H1 (cell line): ENCODE measurements at regions not wholly inside any gene's neighbourhood (a gene's known extent, or its start where the extent isn't known, plus 50 kb on each side); places are given as distances from the start of the nearest gene placed in this dataset.

Source experiments
- CTCF ChIA-PET: fragments of 300-600 bp; sonication (Branson Sonifier 250); formaldehyde crosslinking; loops from one replicate; lab custom pipeline; 2021; ENCODE audit not compliant: partially characterized antibody; lab: Charles Lee
- POLR2A ChIA-PET: fragments of 300-600 bp; sonication (Branson Sonifier 250); formaldehyde crosslinking; loops from one replicate; lab custom pipeline; 2021; ENCODE audit warnings: inconsistent platforms; ENCODE audit not compliant: partially characterized antibody; lab: Charles Lee
- DNase-seq, 2 experiments: peaks; one replicate each; pipeline versions ENCODE4 v3.0.0 to v3.0.0-alpha.2; 2010 to 2022; ENCODE audit warnings: low spot score in 2 of 2, low read depth in 1 of 2, mixed read lengths in 1 of 2
- FAIRE-seq: peaks from 2 replicates; lab custom pipeline; 2011; peaks lifted over from hg19 to GRCh38; lab: Jason Lieb, UNC
- H2AFZ ChIP-seq: 2 replicates; pipeline ENCODE4 v1.8.1; 2012; ENCODE audit warnings: low read length, inconsistent platforms
- H2AK5ac ChIP-seq: 2 replicates; pipeline ENCODE4 v1.6.1; 2013; ENCODE audit warnings: low read depth, low read length
- H2BK120ac ChIP-seq: replicated peaks from 2 replicates; pipeline ENCODE3; 2013; ENCODE audit warnings: low read depth, low read length, inconsistent platforms
- H2BK12ac ChIP-seq: 2 replicates; pipeline ENCODE4 v1.6.1; 2013; ENCODE audit warnings: low read depth, low read length
- H2BK15ac ChIP-seq: 2 replicates; pipeline ENCODE4 v1.6.1; 2013; ENCODE audit warnings: low read length
- H2BK20ac ChIP-seq: 2 replicates; pipeline ENCODE4 v1.6.1; 2013; ENCODE audit warnings: low read length
- H2BK5ac ChIP-seq: 2 replicates; pipeline ENCODE4 v1.6.1; 2013; ENCODE audit warnings: low read depth, low read length
- H3K14ac ChIP-seq: 2 replicates; pipeline ENCODE4 v1.6.1; 2013; ENCODE audit warnings: inconsistent platforms; ENCODE audit not compliant: insufficient read length
- H3K18ac ChIP-seq: 2 replicates; pipeline ENCODE4 v1.6.1; 2013; ENCODE audit warnings: low read length; ENCODE audit errors: extremely low read depth
- H3K23ac ChIP-seq: 2 replicates; pipeline ENCODE4 v1.6.1; 2013; ENCODE audit warnings: inconsistent platforms; ENCODE audit not compliant: insufficient read length
- H3K23me2 ChIP-seq: 2 replicates; pipeline ENCODE4 v1.6.1; 2013; ENCODE audit warnings: low read depth, low read length
- H3K27ac ChIP-seq: 2 replicates; pipeline ENCODE4 v1.6.1; 2011; ENCODE audit warnings: low read depth, low read length, inconsistent platforms
- H3K27me3 ChIP-seq, 4 experiments: replicated peaks in 1 of 4; 1 replicate in 1 of 4; 2 replicates in 3 of 4; pipeline versions ENCODE4 v1.6.1 to v1.8.1; 2011 to 2013; ENCODE audit warnings: low read length in 3 of 4, mild to moderate bottlenecking in 3 of 4, inconsistent platforms in 2 of 4, mixed read lengths in 2 of 4, moderate library complexity in 1 of 4; ENCODE audit not compliant: control insufficient read depth in 3 of 4, insufficient read depth in 3 of 4; ENCODE audit errors: extremely low read depth in 1 of 4
- H3K36me3 ChIP-seq, 4 experiments: 2 replicates each; pipeline versions ENCODE4 v1.6.1 to v1.8.1; 2011 to 2013; ENCODE audit warnings: mild to moderate bottlenecking in 4 of 4, low read length in 3 of 4, moderate library complexity in 2 of 4, control low read depth in 1 of 4, inconsistent platforms in 1 of 4; ENCODE audit not compliant: insufficient read depth in 4 of 4, control insufficient read depth in 2 of 4
- H3K4ac ChIP-seq: replicated peaks from 2 replicates; pipeline ENCODE3; 2013; ENCODE audit warnings: low read length, low read depth, mixed read lengths, inconsistent platforms; ENCODE audit not compliant: insufficient read length
- H3K4me1 ChIP-seq, 4 experiments: replicated peaks in 1 of 4; 1 replicate in 1 of 4; 2 replicates in 3 of 4; pipeline versions ENCODE4 v1.6.1 to v1.8.1; 2011 to 2013; ENCODE audit warnings: low read length in 3 of 4, inconsistent platforms in 2 of 4, mixed read lengths in 1 of 4; ENCODE audit not compliant: insufficient read depth in 4 of 4, control insufficient read depth in 3 of 4
- H3K4me2 ChIP-seq, 2 experiments: 2 replicates each; pipeline versions ENCODE4 v1.6.1 to v1.8.1; 2011 to 2013; ENCODE audit warnings: low read depth in 2 of 2, low read length in 2 of 2, control low read depth in 1 of 2, inconsistent platforms in 1 of 2, mild to moderate bottlenecking in 1 of 2; ENCODE audit not compliant: insufficient read depth in 1 of 2
- H3K4me3 ChIP-seq, 4 experiments: fragments of 200-600, 300-600 bp in 1 of 4; sonication (generic), shearing (Covaris generic), sonication (Bioruptor Twin) in 1 of 4; 2 replicates each; pipeline versions ENCODE4 v1.5.1 to v1.8.1; 2011 to 2016; ENCODE audit warnings: low read length in 4 of 4, low read depth in 3 of 4, control low read depth in 2 of 4, inconsistent platforms in 2 of 4, mild to moderate bottlenecking in 2 of 4, mixed read lengths in 1 of 4, moderate library complexity in 1 of 4; ENCODE audit not compliant: insufficient read depth in 2 of 4; ENCODE audit errors: extremely low read depth in 1 of 4
- H3K56ac ChIP-seq: replicated peaks from 2 replicates; pipeline ENCODE3; 2013; ENCODE audit warnings: low read depth, mild to moderate bottlenecking, mixed read lengths, low read length, inconsistent platforms; ENCODE audit not compliant: insufficient read length
- H3K79me1 ChIP-seq: 2 replicates; pipeline ENCODE4 v1.6.1; 2013; ENCODE audit warnings: low read depth, low read length, control low read depth
- H3K79me2 ChIP-seq, 2 experiments: 2 replicates each; pipeline versions ENCODE4 v1.6.1 to v1.8.1; 2012 to 2013; ENCODE audit warnings: low read length in 2 of 2, mild to moderate bottlenecking in 2 of 2, inconsistent platforms in 1 of 2; ENCODE audit not compliant: insufficient read depth in 2 of 2, control insufficient read depth in 1 of 2
- H3K9ac ChIP-seq, 4 experiments: replicated peaks in 1 of 4; 1 replicate in 1 of 4; 2 replicates in 3 of 4; pipeline versions ENCODE4 v1.6.1 to v1.8.1; 2011 to 2013; ENCODE audit warnings: low read depth in 3 of 4, low read length in 3 of 4, control low read depth in 2 of 4, mild to moderate bottlenecking in 2 of 4, moderate library complexity in 2 of 4, inconsistent platforms in 1 of 4; ENCODE audit errors: extremely low read depth in 1 of 4
- H3K9me3 ChIP-seq, 2 experiments: 2 replicates each; pipeline versions ENCODE4 v1.6.1 to v1.8.1; 2012 to 2013; ENCODE audit warnings: mild to moderate bottlenecking in 2 of 2, moderate library complexity in 2 of 2, control low read depth in 1 of 2, inconsistent platforms in 1 of 2, low read depth in 1 of 2, low read length in 1 of 2, mixed read lengths in 1 of 2; ENCODE audit not compliant: insufficient read depth in 2 of 2
- H4K20me1 ChIP-seq, 2 experiments: replicated peaks in 1 of 2; 2 replicates each; pipeline versions ENCODE3 to v1.8.1; 2011 to 2013; ENCODE audit warnings: inconsistent platforms in 2 of 2, low read length in 2 of 2, mild to moderate bottlenecking in 1 of 2; ENCODE audit not compliant: insufficient read depth in 2 of 2, control insufficient read depth in 1 of 2
- H4K5ac ChIP-seq: 2 replicates; pipeline ENCODE4 v1.6.1; 2013; ENCODE audit warnings: low read length, low read depth, mixed read lengths, inconsistent platforms; ENCODE audit not compliant: insufficient read length
- H4K8ac ChIP-seq: 2 replicates; pipeline ENCODE4 v1.8.0; 2013; ENCODE audit warnings: mild to moderate bottlenecking, moderate library complexity, low read length, inconsistent platforms; ENCODE audit not compliant: insufficient read depth; ENCODE audit errors: extremely low read depth
- H4K91ac ChIP-seq: replicated peaks from 2 replicates; pipeline ENCODE3; 2013; ENCODE audit warnings: low read length, mixed read lengths, inconsistent platforms; ENCODE audit not compliant: insufficient read length
- BACH1 ChIP-seq: IDR thresholded peaks from 2 replicates; pipeline ENCODE4 v1.6.1; 2012; ENCODE audit warnings: low read length, improper control_type of control experiment
- CHD1 ChIP-seq: IDR thresholded peaks from 2 replicates; pipeline ENCODE4 v1.6.1; 2012; ENCODE audit warnings: low read depth, low read length, improper control_type of control experiment
- CTBP2 ChIP-seq: IDR thresholded peaks from 2 replicates; pipeline ENCODE4 v1.7.0; 2011; ENCODE audit warnings: borderline replicate concordance, mild to moderate bottlenecking, moderate library complexity, mixed read lengths, low read length; ENCODE audit not compliant: insufficient read depth, insufficient read length
- CTCF ChIP-seq, 3 experiments: IDR thresholded peaks; 1 replicate in 2 of 3; 2 replicates in 1 of 3; pipeline versions ENCODE4 v1.5.1 to v1.6.1; 2011; ENCODE audit warnings: low read length in 3 of 3, mild to moderate bottlenecking in 3 of 3, inconsistent platforms in 2 of 3, low read depth in 1 of 3, moderate library complexity in 1 of 3; ENCODE audit not compliant: insufficient read depth in 1 of 3; ENCODE audit errors: control extremely low read depth in 1 of 3
- E2F6 ChIP-seq: IDR thresholded peaks from 2 replicates; pipeline ENCODE4 v1.6.1; 2012; ENCODE audit warnings: inconsistent platforms
- FOSL1 ChIP-seq: IDR thresholded peaks from 2 replicates; pipeline ENCODE4 v1.6.1; 2011; ENCODE audit warnings: mild to moderate bottlenecking, low read depth, low read length, moderate library complexity; ENCODE audit not compliant: insufficient read depth
- GABPA ChIP-seq: IDR thresholded peaks from 2 replicates; pipeline ENCODE4 v1.6.1; 2011; ENCODE audit warnings: mild to moderate bottlenecking, low read length, moderate library complexity, borderline replicate concordance; ENCODE audit not compliant: insufficient read depth
- JUN ChIP-seq: IDR thresholded peaks from 2 replicates; pipeline ENCODE4 v1.6.1; 2011; ENCODE audit warnings: low read depth, mild to moderate bottlenecking, improper control_type of control experiment, low read length
- KDM1A ChIP-seq: fragments of 200-600, 300-600 bp; sonication (generic); IDR thresholded peaks from 2 replicates; pipeline ENCODE4 v1.7.1; 2016; ENCODE audit warnings: mild to moderate bottlenecking, low read length, borderline replicate concordance
- POLR2A ChIP-seq, 2 experiments: IDR thresholded peaks; 1 replicate in 1 of 2; 2 replicates in 1 of 2; pipeline ENCODE4 v1.6.1; 2011; ENCODE audit warnings: low read depth in 2 of 2, low read length in 2 of 2, mild to moderate bottlenecking in 2 of 2; ENCODE audit errors: control extremely low read depth in 1 of 2
- POLR2AphosphoS5 ChIP-seq: IDR thresholded peaks from 2 replicates; pipeline ENCODE4 v1.6.1; 2011; ENCODE audit warnings: low read depth, low read length
- ZNF274 ChIP-seq: IDR thresholded peaks from 2 replicates; pipeline ENCODE4 v1.7.0; 2012; ENCODE audit warnings: low read length, borderline replicate concordance; ENCODE audit errors: extremely low read depth
- WGBS, 2 experiments: shearing (Covaris generic) in 1 of 2; methylation state at CpG; one replicate each; pipeline versions ENCODE4 v1.1.6 to v1.1.7; 2013 to 2015; ENCODE audit warnings: low lambda C conversion rate in 2 of 2, mixed read lengths in 2 of 2, inconsistent platforms in 1 of 2, low coverage in 1 of 2, missing lambda C conversion rate in 1 of 2; ENCODE audit not compliant: insufficient replicate concordance in 2 of 2, insufficient coverage in 1 of 2, insufficient read length in 1 of 2; ENCODE audit errors: extremely low coverage in 1 of 2, missing lambda C conversion rate in 1 of 2; 5-methylcytosine and 5-hydroxymethylcytosine counted together

DNA sequence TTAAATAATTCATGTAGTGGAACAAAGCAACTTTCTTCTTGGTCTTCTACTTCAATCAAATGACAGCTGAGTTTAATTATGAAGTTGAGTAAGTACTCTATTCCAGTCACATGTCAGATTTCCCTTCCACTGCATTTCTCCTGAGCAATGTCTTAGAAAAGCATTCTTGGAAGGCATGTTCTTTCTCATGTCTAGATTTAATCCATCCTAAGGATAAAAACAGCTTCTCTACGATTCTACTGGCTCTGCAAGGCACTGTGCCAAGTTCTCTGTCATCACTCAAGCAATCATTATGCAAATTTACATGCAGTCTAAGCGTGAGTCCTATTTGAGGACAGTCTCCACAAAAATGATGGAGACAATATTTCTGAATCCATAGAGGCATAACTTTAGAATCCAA, 142.4 kb downstream of the YIPF5 start:
- Histone ChIP-seq H3K23ac (no peak overlapping the region), H3K27ac (no peak overlapping the region)
- no peak for TF ChIP-seq POLR2A (IDR thresholded peaks at IDR 0.05; ENCODE audit: control extremely low read depth in 1 of 2, low read depth in 2 of 2, low read length in 2 of 2)
- TF ChIP-seq E2F6 = no peak
- no peak for TF ChIP-seq KDM1A
- no peak for TF ChIP-seq POLR2AphosphoS5
- TF ChIP-seq CTCF (IDR thresholded peaks at IDR 0.05; ENCODE audit: control extremely low read depth in 1 of 3, insufficient read depth in 1 of 3, low read depth in 1 of 3, low read length in 3 of 3) = no peak
- no peak for TF ChIP-seq FOSL1
- no peak for TF ChIP-seq GABPA
- no peak for TF ChIP-seq CHD1
- no peak for TF ChIP-seq BACH1
- no peak for TF ChIP-seq CTBP2
- TF ChIP-seq ZNF274 = no peak
- no peak for TF ChIP-seq JUN

More for the DNA sequence above, 142.4 kb downstream of the YIPF5 start:
- no peak overlapping the region for H3K9ac ChIP-seq
- WGBS, 2 experiments = 89% methylated on average over 2 of the region's 2 CpGs; no CpG with 5 or more reads in 1 of the 2 experiments
- no peak overlapping the region for H4K5ac ChIP-seq
- no peaks in the 10 kb centered on the region for H3K23me2 ChIP-seq
- no peak overlapping the region for H3K56ac ChIP-seq
- no peak overlapping the region for H2BK120ac ChIP-seq
- H3K79me1 ChIP-seq = no peaks in the 10 kb centered on the region
- H2BK12ac ChIP-seq = no peak overlapping the region
- no peak overlapping the region for H3K4me2 ChIP-seq
- no peak overlapping the region for H2BK20ac ChIP-seq
- no peaks in the 10 kb centered on the region for H3K9me3 ChIP-seq
- H4K20me1 ChIP-seq = no peaks in the 10 kb centered on the region
- no peak overlapping the region for H2AFZ ChIP-seq
- FAIRE-seq (no peak), DNase-seq (no peak)
- no peak overlapping the region for H4K8ac ChIP-seq
- no peak overlapping the region for H3K4ac ChIP-seq
- H3K14ac ChIP-seq = no peak overlapping the region
- H4K91ac ChIP-seq = no peak overlapping the region
- ChIA-PET CTCF (interaction anchor here (0.5 kb wide), 1 partner anchor 21 kb away, joined by 4 read pairs; no protein-coding TSS in a partner anchor), POLR2A (no interaction called here)
- no peaks in the 10 kb centered on the region for H3K4me1 ChIP-seq
- H3K36me3 ChIP-seq = no peaks in the 10 kb centered on the region
- no peak overlapping the region for H2AK5ac ChIP-seq
- H3K4me3 ChIP-seq = no peak overlapping the region
- no peak overlapping the region for H3K18ac ChIP-seq
- no peaks in the 10 kb centered on the region for H3K27me3 ChIP-seq
- H2BK15ac ChIP-seq = no peak overlapping the region
- H3K79me2 ChIP-seq = no peaks in the 10 kb centered on the region
- H2BK5ac ChIP-seq = no peak overlapping the region
